GM12864 (cell line): ENCODE measurements at regions not wholly inside any gene's neighbourhood (a gene's known extent, or its start where the extent isn't known, plus 50 kb on each side); places are given as distances from the start of the nearest gene placed in this dataset.
"Not testable (repeated sequence)": the region's sequence is repeated elsewhere in the genome, so short reads cannot be mapped to it uniquely, and the experiment has no call there.

ENCODE experiments used
- DNase-seq: peaks from one replicate; pipeline ENCODE4 v3.0.0-alpha.2; 2011; ENCODE audit warnings: low read depth
- H3K4me3 ChIP-seq: 2 replicates; pipeline ENCODE4 v1.5.1; 2011; ENCODE audit warnings: mild to moderate bottlenecking, low read depth, low read length, control low read depth
- TF ChIP-seq, protein P1 (sequence below): IDR thresholded peaks from 2 replicates; pipeline ENCODE4 v1.5.1; 2011; ENCODE audit warnings: low read depth, mild to moderate bottlenecking, moderate library complexity, low read length, control low read depth, inconsistent platforms; ENCODE audit errors: missing control alignments

GRCh38 chr12:95358111-95359083, 115.6 kb upstream of the METAP2 start:
- DNase-seq: no peak
- H3K4me3 ChIP-seq: no peak overlapping the region
- TF ChIP-seq, protein P1, sequence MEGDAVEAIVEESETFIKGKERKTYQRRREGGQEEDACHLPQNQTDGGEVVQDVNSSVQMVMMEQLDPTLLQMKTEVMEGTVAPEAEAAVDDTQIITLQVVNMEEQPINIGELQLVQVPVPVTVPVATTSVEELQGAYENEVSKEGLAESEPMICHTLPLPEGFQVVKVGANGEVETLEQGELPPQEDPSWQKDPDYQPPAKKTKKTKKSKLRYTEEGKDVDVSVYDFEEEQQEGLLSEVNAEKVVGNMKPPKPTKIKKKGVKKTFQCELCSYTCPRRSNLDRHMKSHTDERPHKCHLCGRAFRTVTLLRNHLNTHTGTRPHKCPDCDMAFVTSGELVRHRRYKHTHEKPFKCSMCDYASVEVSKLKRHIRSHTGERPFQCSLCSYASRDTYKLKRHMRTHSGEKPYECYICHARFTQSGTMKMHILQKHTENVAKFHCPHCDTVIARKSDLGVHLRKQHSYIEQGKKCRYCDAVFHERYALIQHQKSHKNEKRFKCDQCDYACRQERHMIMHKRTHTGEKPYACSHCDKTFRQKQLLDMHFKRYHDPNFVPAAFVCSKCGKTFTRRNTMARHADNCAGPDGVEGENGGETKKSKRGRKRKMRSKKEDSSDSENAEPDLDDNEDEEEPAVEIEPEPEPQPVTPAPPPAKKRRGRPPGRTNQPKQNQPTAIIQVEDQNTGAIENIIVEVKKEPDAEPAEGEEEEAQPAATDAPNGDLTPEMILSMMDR: no peak

- DNase-seq: no peak
- no peak overlapping the region for H3K4me3 ChIP-seq
- TF ChIP-seq, protein P1: no peak
Measured at GRCh38 chr12:95365912-95366311, 108.0 kb upstream of the METAP2 start.

DNA sequence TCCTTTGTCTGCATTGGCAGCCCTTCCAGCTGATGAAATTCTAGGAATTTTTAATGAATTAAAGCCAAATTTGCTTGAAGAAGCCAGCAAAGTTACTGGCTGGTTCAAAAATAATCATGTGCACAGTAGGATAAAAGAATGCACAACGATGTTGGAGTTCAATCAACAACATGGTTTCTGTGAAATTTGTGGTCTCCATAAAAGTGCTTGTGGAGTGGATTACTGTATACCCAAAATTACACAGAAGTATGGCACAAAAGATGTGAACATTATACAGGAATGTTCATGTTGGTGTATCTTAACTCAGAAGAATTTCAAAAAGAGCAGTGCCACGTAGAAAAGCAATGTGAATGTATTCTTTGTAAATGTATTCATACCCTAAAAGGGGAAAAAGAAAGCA, 105.0 kb upstream of the METAP2 start:
- TF ChIP-seq, protein P1: no peak
- DNase-seq: no peak
- H3K4me3 ChIP-seq: no peak overlapping the region

DNA sequence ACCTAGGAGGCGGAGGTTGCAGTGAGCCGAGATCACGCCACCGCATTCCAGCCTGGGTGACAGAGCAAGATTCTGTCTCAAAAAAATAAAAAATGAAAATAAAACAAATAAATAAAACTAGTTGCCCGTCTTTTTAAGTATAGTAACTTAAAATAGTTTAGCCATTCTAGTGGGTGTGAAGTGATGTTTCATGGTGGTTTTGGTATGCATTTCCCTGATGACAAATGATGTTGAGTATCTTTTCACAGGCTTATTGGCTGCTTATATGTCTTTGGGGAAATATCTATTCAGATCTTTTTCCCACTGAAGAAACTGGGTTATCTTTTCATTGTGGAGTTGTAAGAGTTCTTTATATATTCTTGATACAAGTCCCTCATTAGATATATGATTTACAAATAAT, 102.4 kb upstream of the METAP2 start:
- no peak overlapping the region for H3K4me3 ChIP-seq
- DNase-seq: no peak
- TF ChIP-seq, protein P1: no peak

GRCh38 chr12:95379481-95379880, 94.5 kb upstream of the METAP2 start:
- DNase-seq, H3K4me3 ChIP-seq: not testable (repeated sequence)

DNA sequence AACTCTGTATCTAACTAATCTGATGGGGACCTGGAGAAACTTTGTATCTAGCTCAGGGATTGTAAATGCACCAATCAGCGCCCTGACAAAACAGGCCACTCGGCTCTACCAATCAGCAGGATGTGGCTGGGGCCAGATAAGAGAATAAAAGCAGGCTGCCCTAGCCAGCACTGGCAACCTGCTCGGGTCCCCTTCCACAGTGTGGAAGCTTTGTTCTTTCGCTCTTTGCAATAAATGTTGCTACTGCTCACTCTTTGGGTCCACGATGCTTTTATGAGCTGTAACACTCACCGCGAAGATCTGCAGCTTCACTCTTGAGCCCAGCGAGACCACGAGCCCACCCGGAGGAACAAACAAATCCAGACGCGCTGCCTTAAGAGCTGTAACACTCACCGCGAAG, 93.6 kb upstream of the METAP2 start:
- H3K4me3 ChIP-seq, DNase-seq: not testable (repeated sequence)

GRCh38 chr12:95380997-95381786, 92.8 kb upstream of the METAP2 start:
- no peak for DNase-seq
- H3K4me3 ChIP-seq: no peak overlapping the region
- TF ChIP-seq, protein P1: no peak

DNA sequence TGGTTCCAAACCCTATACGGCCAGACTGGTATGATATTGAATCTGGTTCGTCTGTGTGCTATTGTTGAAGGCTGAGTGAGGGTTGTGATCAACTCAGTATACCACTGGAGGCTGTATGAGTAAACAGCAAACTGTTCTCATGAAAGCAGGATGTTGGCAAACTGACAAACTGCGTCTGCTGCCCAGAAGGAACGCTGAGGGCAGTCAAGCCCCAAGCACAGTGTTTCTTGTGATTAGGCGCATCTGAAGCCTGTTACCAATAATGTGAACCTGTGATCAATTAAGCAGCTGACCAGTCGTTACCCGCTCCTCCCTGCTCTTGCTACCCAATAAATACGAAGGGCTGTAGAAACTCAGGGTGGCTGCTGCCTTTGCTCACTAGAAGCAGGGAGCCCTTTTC, 90.0 kb upstream of the METAP2 start:
- not testable (repeated sequence) for DNase-seq

More for the DNA sequence above, 90.0 kb upstream of the METAP2 start:
- H3K4me3 ChIP-seq: not testable (repeated sequence)
